ENCODE measurements at regions not wholly inside any gene's neighbourhood (a gene's known extent, or its start where the extent isn't known, plus 50 kb on each side); places are given as distances from the start of the nearest gene placed in this dataset.

- Histone ChIP-seq H3K4me1 (ENCODE audit: insufficient read depth, low read length) (peaks cover 5% of the 10 kb centered on the region), H3F3A (ENCODE audit: low read length, unreplicated experiment) (no peaks in the 10 kb centered on the region), H3K36me3 (ENCODE audit: low read depth, low read length) (no peaks in the 10 kb centered on the region), H4K20me1 (ENCODE audit: low read length) (no peaks in the 10 kb centered on the region), H3K9ac (ENCODE audit: low read length) (no peak overlapping the region), H2AFZ (ENCODE audit: low read length) (no peak overlapping the region), H3K9me3 (ENCODE audit: low read length) (no peaks in the 10 kb centered on the region), H3K27me3 (ENCODE audit: low read length) (no peaks in the 10 kb centered on the region), H3K4me2 (ENCODE audit: low read length) (no peak overlapping the region), H3K9me2 (replicated peaks; ENCODE audit: low read length) (no peaks in the 10 kb centered on the region), H3K4me3 (ENCODE audit: low read length) (no peak overlapping the region), H3K79me2 (ENCODE audit: low read length) (no peaks in the 10 kb centered on the region), H3K27ac (ENCODE audit: low read length) (no peak overlapping the region)
- TF ChIP-seq CTCF (conservative IDR thresholded peaks at IDR 0.05; ENCODE audit: low read depth, low read length) (no peak), EZH2 (IDR thresholded peaks at IDR 0.05; ENCODE audit: low read length, unreplicated experiment) (no peak), EZH2phosphoT487 (IDR thresholded peaks at IDR 0.05; ENCODE audit: borderline replicate concordance, low read length) (no peak)
- ChIA-PET CTCF (no interaction called here), POLR2A (ENCODE audit: unreplicated experiment) (no interaction called here)
- BruUV-seq (replicated peaks): no TSS peak
- DNase-seq: no peak
- ATAC-seq: no peak
- intact Hi-C loops (cut with micrococcal nuclease): no loop called here
Measured at GRCh38 chr12:115407723-115408122, 723.7 kb upstream of the TBX3 start.

GRCh38 chr12:115407036-115407435 lies 723.1 kb upstream of the TBX3 start:
- DNase-seq (no peak), ATAC-seq (no peak)
- Histone ChIP-seq H3K79me2 (ENCODE audit: low read length) (no peaks in the 10 kb centered on the region), H3K9ac (ENCODE audit: low read length) (no peak overlapping the region), H3F3A (ENCODE audit: low read length, unreplicated experiment) (no peaks in the 10 kb centered on the region), H3K4me2 (ENCODE audit: low read length) (no peak overlapping the region), H3K9me2 (replicated peaks; ENCODE audit: low read length) (no peaks in the 10 kb centered on the region), H3K36me3 (ENCODE audit: low read depth, low read length) (no peaks in the 10 kb centered on the region), H3K27me3 (ENCODE audit: low read length) (no peaks in the 10 kb centered on the region), H3K27ac (ENCODE audit: low read length) (no peak overlapping the region), H3K4me1 (ENCODE audit: insufficient read depth, low read length) (peaks cover 5% of the 10 kb centered on the region), H3K4me3 (ENCODE audit: low read length) (no peak overlapping the region), H3K9me3 (ENCODE audit: low read length) (no peaks in the 10 kb centered on the region), H4K20me1 (ENCODE audit: low read length) (no peaks in the 10 kb centered on the region), H2AFZ (ENCODE audit: low read length) (no peak overlapping the region)
- TF ChIP-seq CTCF (conservative IDR thresholded peaks at IDR 0.05; ENCODE audit: low read depth, low read length) (no peak), EZH2phosphoT487 (IDR thresholded peaks at IDR 0.05; ENCODE audit: borderline replicate concordance, low read length) (no peak), EZH2 (IDR thresholded peaks at IDR 0.05; ENCODE audit: low read length, unreplicated experiment) (no peak)
- ChIA-PET CTCF (interaction anchor here (0.6 kb wide), 1 partner anchor 722 kb away, joined by 3 read pairs; no protein-coding TSS in a partner anchor), POLR2A (ENCODE audit: unreplicated experiment) (no interaction called here)
- intact Hi-C loops (cut with micrococcal nuclease): no loop called here
- no TSS peak for BruUV-seq (replicated peaks)

- CTCF ChIA-PET: no interaction called here
Measured at GRCh38 chr12:115405471-115405860, 721.5 kb upstream of the TBX3 start.

More at GRCh38 chr12:115405471-115405860, 721.5 kb upstream of the TBX3 start:
- DNase-seq: no peak
- H3K36me3 ChIP-seq (ENCODE audit: low read depth, low read length): no peaks in the 10 kb centered on the region
- peaks cover 5% of the 10 kb centered on the region for H3K4me1 ChIP-seq (ENCODE audit: insufficient read depth, low read length)
- POLR2A ChIA-PET (ENCODE audit: unreplicated experiment): no interaction called here
- H2AFZ ChIP-seq (ENCODE audit: low read length): 0 out of 2 replicates have a peak overlapping the region, but pooled peaks have one; percentile 1
- no peaks in the 10 kb centered on the region for H3F3A ChIP-seq (ENCODE audit: low read length, unreplicated experiment)
- H3K9ac ChIP-seq (ENCODE audit: low read length): no peak overlapping the region
- H3K27me3 ChIP-seq (ENCODE audit: low read length): no peaks in the 10 kb centered on the region
- H3K79me2 ChIP-seq (ENCODE audit: low read length): no peaks in the 10 kb centered on the region
- H4K20me1 ChIP-seq (ENCODE audit: low read length): no peaks in the 10 kb centered on the region
- intact Hi-C loops (cut with micrococcal nuclease): no loop called here
- H3K4me3 ChIP-seq (ENCODE audit: low read length): no peak overlapping the region
- no peaks in the 10 kb centered on the region for H3K9me2 ChIP-seq (replicated peaks; ENCODE audit: low read length)
- ATAC-seq: no peak
- TF ChIP-seq EZH2phosphoT487 (IDR thresholded peaks at IDR 0.05; ENCODE audit: borderline replicate concordance, low read length) (no peak), CTCF (conservative IDR thresholded peaks at IDR 0.05; ENCODE audit: low read depth, low read length) (no peak), EZH2 (IDR thresholded peaks at IDR 0.05; ENCODE audit: low read length, unreplicated experiment) (no peak)
- BruUV-seq (replicated peaks): no TSS peak
- no peaks in the 10 kb centered on the region for H3K9me3 ChIP-seq (ENCODE audit: low read length)
- no peak overlapping the region for H3K4me2 ChIP-seq (ENCODE audit: low read length)
- no peak overlapping the region for H3K27ac ChIP-seq (ENCODE audit: low read length)
